Suprapubic skin (tissue), 4 donors: ENCODE measurements at regions not wholly inside any gene's neighbourhood (a gene's known extent, or its start where the extent isn't known, plus 50 kb on each side); places are given as distances from the start of the nearest gene placed in this dataset.

ENCODE experiments used
- DNase-seq, 2 donors: peaks; one replicate each; pipeline ENCODE4 v3.0.0-alpha.2; 2019; ENCODE audit warnings: low spot score in 2 of 2
- H3K27ac ChIP-seq: fragments of 200-600 bp; sonication (generic); one replicate; pipeline ENCODE4 v1.5.1; 2019
- H3K27me3 ChIP-seq: fragments of 200-600 bp; sonication (generic); one replicate; pipeline ENCODE4 v1.5.1; 2019
- H3K36me3 ChIP-seq: fragments of 200-600 bp; sonication (generic); one replicate; pipeline ENCODE4 v1.5.1; 2019
- H3K4me1 ChIP-seq: fragments of 200-600 bp; sonication (generic); one replicate; pipeline ENCODE4 v1.5.1; 2019
- H3K4me3 ChIP-seq: fragments of 200-600 bp; sonication (generic); one replicate; pipeline ENCODE4 v1.5.1; 2019; ENCODE audit warnings: mild to moderate bottlenecking
- H3K9me3 ChIP-seq: fragments of 200-600 bp; sonication (generic); one replicate; pipeline ENCODE4 v1.5.1; 2019
- CTCF ChIP-seq, 2 donors: fragments of 200-600 bp in 1 of 2; fragments of 450-650 bp in 1 of 2; sonication (generic) in 1 of 2; IDR thresholded peaks; one replicate each; pipeline ENCODE4 v1.5.1; 2016 to 2019; ENCODE audit warnings: antibody characterized with exemption in 2 of 2, mild to moderate bottlenecking in 1 of 2, moderate library complexity in 1 of 2
- EP300 ChIP-seq: sonication (generic); formaldehyde crosslinking; IDR thresholded peaks from one replicate; pipeline ENCODE4 v1.6.1; 2017; ENCODE audit warnings: antibody characterized with exemption
- POLR2A ChIP-seq, 2 donors: fragments of 450-650 bp; IDR thresholded peaks; one replicate each; pipeline ENCODE4 v1.6.1; 2017; ENCODE audit warnings: antibody characterized with exemption in 2 of 2, mild to moderate bottlenecking in 2 of 2, moderate library complexity in 2 of 2
- POLR2AphosphoS5 ChIP-seq, 3 donors: sonication (generic); formaldehyde crosslinking; IDR thresholded peaks; one replicate each; pipeline ENCODE4 v1.6.1; 2017; ENCODE audit warnings: antibody characterized with exemption in 3 of 3
- WGBS: methylation state at CpG from one replicate; pipeline ENCODE4 v1.1.5; 2018; 5-methylcytosine and 5-hydroxymethylcytosine counted together

- Histone ChIP-seq H3K4me1 (no peaks in the 10 kb centered on the region), H3K4me3 (no peak overlapping the region), H3K27ac (no peak overlapping the region), H3K9me3 (no peaks in the 10 kb centered on the region), H3K36me3 (no peaks in the 10 kb centered on the region), H3K27me3 (no peaks in the 10 kb centered on the region)
- 57% methylated on average over 1 of the region's 1 CpG for WGBS
- no peak for DNase-seq
- TF ChIP-seq CTCF (IDR thresholded peaks at IDR 0.05) (no peak), POLR2A (IDR thresholded peaks at IDR 0.05) (no peak), POLR2AphosphoS5 (IDR thresholded peaks at IDR 0.05) (no peak), EP300 (no peak)
These were observed 134.9 kb downstream of the MMUT start for GRCh38 chr6:49328051-49328744.

- DNase-seq = no peak
- H3K27me3 ChIP-seq = no peaks in the 10 kb centered on the region
- no peaks in the 10 kb centered on the region for H3K4me1 ChIP-seq
- TF ChIP-seq POLR2A (IDR thresholded peaks at IDR 0.05) (no peak), CTCF (IDR thresholded peaks at IDR 0.05) (no peak), EP300 (no peak)
- H3K27ac ChIP-seq = no peak overlapping the region
- H3K36me3 ChIP-seq = no peaks in the 10 kb centered on the region
- no peak overlapping the region for H3K4me3 ChIP-seq
- 93% methylated on average over 2 of the region's 2 CpGs for WGBS
- H3K9me3 ChIP-seq = no peaks in the 10 kb centered on the region
These were observed 135.5 kb downstream of the MMUT start for GRCh38 chr6:49327571-49327970.

GRCh38 chr6:49327005-49327404 is 136.0 kb downstream of the MMUT start:
- 37% methylated on average over 1 of the region's 1 CpG for WGBS
- Histone ChIP-seq H3K4me1 (no peaks in the 10 kb centered on the region), H3K9me3 (no peaks in the 10 kb centered on the region), H3K4me3 (no peak overlapping the region), H3K36me3 (no peaks in the 10 kb centered on the region), H3K27ac (no peak overlapping the region), H3K27me3 (no peaks in the 10 kb centered on the region)
- no peak for TF ChIP-seq POLR2AphosphoS5 (IDR thresholded peaks at IDR 0.05)
- TF ChIP-seq POLR2A (IDR thresholded peaks at IDR 0.05) = no peak
- no peak for TF ChIP-seq CTCF (IDR thresholded peaks at IDR 0.05)
- no peak for TF ChIP-seq EP300
- no peak for DNase-seq

GRCh38 chr6:49326347-49326746 is 136.7 kb downstream of the MMUT start:
- Histone ChIP-seq H3K4me1 (no peaks in the 10 kb centered on the region), H3K9me3 (no peaks in the 10 kb centered on the region), H3K27me3 (no peaks in the 10 kb centered on the region), H3K36me3 (no peaks in the 10 kb centered on the region), H3K4me3 (no peak overlapping the region), H3K27ac (no peak overlapping the region)
- TF ChIP-seq CTCF (IDR thresholded peaks at IDR 0.05) (no peak), EP300 (no peak), POLR2AphosphoS5 (IDR thresholded peaks at IDR 0.05) (no peak), POLR2A (IDR thresholded peaks at IDR 0.05) (no peak)
- no peak for DNase-seq
- WGBS = 10% methylated on average over 2 of the region's 2 CpGs

- Histone ChIP-seq H3K9me3 (no peaks in the 10 kb centered on the region), H3K4me3 (no peak overlapping the region), H3K27me3 (no peaks in the 10 kb centered on the region), H3K4me1 (no peaks in the 10 kb centered on the region), H3K27ac (no peak overlapping the region), H3K36me3 (no peaks in the 10 kb centered on the region)
- DNase-seq = no peak
- TF ChIP-seq CTCF (IDR thresholded peaks at IDR 0.05) (no peak), POLR2AphosphoS5 (IDR thresholded peaks at IDR 0.05) (no peak), EP300 (no peak), POLR2A (IDR thresholded peaks at IDR 0.05) (no peak)
- WGBS = 65% methylated on average over 1 of the region's 1 CpG
These were observed 137.2 kb downstream of the MMUT start for GRCh38 chr6:49325891-49326290.
